HepG2 (cell line): ENCODE measurements at regions not wholly inside any gene's neighbourhood (a gene's known extent, or its start where the extent isn't known, plus 50 kb on each side); places are given as distances from the start of the nearest gene placed in this dataset.

Source experiments
- CENPBD1 ChIP-seq: sonication (generic); formaldehyde crosslinking; IDR thresholded peaks from 2 replicates; pipeline ENCODE4 v1.8.0; 2022; ENCODE audit warnings: missing genetic modification reagents, low read depth, mild to moderate bottlenecking, borderline replicate concordance
- HNRNPK ChIP-seq: fragments of 200-400 bp; formaldehyde crosslinking; IDR thresholded peaks from 2 replicates; pipeline ENCODE4 v1.6.1; 2018; ENCODE audit warnings: low read length, low read depth, moderate library complexity, mild to moderate bottlenecking; ENCODE audit not compliant: poor library complexity, severe bottlenecking
- KDM1A ChIP-seq: IDR thresholded peaks from 2 replicates; pipeline ENCODE4 v1.6.1; 2016; ENCODE audit warnings: missing compliant biosample characterization
- KDM6A ChIP-seq: IDR thresholded peaks from 2 replicates; pipeline ENCODE4 v1.6.1; 2016; ENCODE audit warnings: low read depth
- KLF16 ChIP-seq, 2 experiments: sonication (generic) in 1 of 2; formaldehyde crosslinking in 1 of 2; IDR thresholded peaks; 2 replicates each; pipeline versions ENCODE4 v1.6.1 to v1.8.0; 2016 to 2023; ENCODE audit warnings: missing genetic modification reagents in 2 of 2, missing compliant biosample characterization in 1 of 2
- MEIS2 ChIP-seq: sonication (generic); formaldehyde crosslinking; IDR thresholded peaks from 2 replicates; pipeline ENCODE4 v1.9.0; 2021; ENCODE audit warnings: mild to moderate bottlenecking, missing genetic modification reagents
- MXD4 ChIP-seq: IDR thresholded peaks from 2 replicates; pipeline ENCODE4 v1.6.1; 2016; ENCODE audit warnings: mild to moderate bottlenecking, missing biosample characterization, missing genetic modification reagents
- NFYB ChIP-seq: sonication (generic); formaldehyde crosslinking; IDR thresholded peaks from 2 replicates; pipeline ENCODE4 v1.4.0; 2020; ENCODE audit warnings: missing genetic modification reagents
- PRDM15 ChIP-seq: sonication (generic); formaldehyde crosslinking; IDR thresholded peaks from 2 replicates; pipeline ENCODE4 v1.4.0; 2020; ENCODE audit warnings: missing genetic modification reagents
- REPIN1 ChIP-seq: sonication (generic); formaldehyde crosslinking; IDR thresholded peaks from 2 replicates; pipeline ENCODE4 v1.8.0; 2022; ENCODE audit warnings: missing genetic modification reagents, low read depth, mild to moderate bottlenecking, borderline replicate concordance
- RXRB ChIP-seq: IDR thresholded peaks from 2 replicates; pipeline ENCODE4 v1.6.1; 2016; ENCODE audit warnings: borderline replicate concordance, missing genetic modification reagents, missing compliant biosample characterization
- SP5 ChIP-seq: IDR thresholded peaks from 2 replicates; pipeline ENCODE4 v1.6.1; 2016; ENCODE audit warnings: low read depth, borderline replicate concordance
- SRF ChIP-seq: IDR thresholded peaks from 2 replicates; pipeline ENCODE4 v1.6.1; 2011; ENCODE audit warnings: mild to moderate bottlenecking, low read depth, low read length, moderate library complexity
- ZBTB25 ChIP-seq: IDR thresholded peaks from 2 replicates; pipeline ENCODE4 v1.6.1; 2018; ENCODE audit warnings: missing genetic modification reagents
- ZFP36 ChIP-seq: fragments of 150-350 bp; IDR thresholded peaks from 2 replicates; pipeline ENCODE4 v1.6.1; 2018; ENCODE audit warnings: borderline replicate concordance, low read length, low read depth; ENCODE audit not compliant: partially characterized antibody
- ZNF251 ChIP-seq: sonication (generic); formaldehyde crosslinking; IDR thresholded peaks from 2 replicates; pipeline ENCODE4 v1.9.0; 2021; ENCODE audit warnings: mild to moderate bottlenecking, missing genetic modification reagents
- ZNF260 ChIP-seq: sonication (generic); formaldehyde crosslinking; IDR thresholded peaks from 2 replicates; pipeline ENCODE4 v1.4.0; 2020; ENCODE audit warnings: missing genetic modification reagents, low read depth, mild to moderate bottlenecking, borderline replicate concordance
- ZNF30 ChIP-seq: sonication (generic); formaldehyde crosslinking; IDR thresholded peaks from 2 replicates; pipeline ENCODE4 v1.5.0; 2020; ENCODE audit warnings: mild to moderate bottlenecking, missing genetic modification reagents
- ZNF326 ChIP-seq: sonication (generic); formaldehyde crosslinking; IDR thresholded peaks from 2 replicates; pipeline ENCODE4 v1.4.0; 2020; ENCODE audit warnings: missing genetic modification reagents, borderline replicate concordance
- ZNF329 ChIP-seq: sonication (generic); formaldehyde crosslinking; IDR thresholded peaks from 2 replicates; pipeline ENCODE4 v1.9.0; 2021; ENCODE audit warnings: low read depth, mild to moderate bottlenecking, missing genetic modification reagents
- ZNF33B ChIP-seq: sonication (generic); formaldehyde crosslinking; IDR thresholded peaks from 2 replicates; pipeline ENCODE4 v1.5.1; 2020; ENCODE audit warnings: mild to moderate bottlenecking, missing genetic modification reagents
- ZNF775 ChIP-seq: sonication (generic); formaldehyde crosslinking; IDR thresholded peaks from 2 replicates; pipeline ENCODE4 v1.4.0; 2020; ENCODE audit warnings: missing genetic modification reagents, mild to moderate bottlenecking, moderate library complexity, borderline replicate concordance
- ZNF800 ChIP-seq: sonication (generic); formaldehyde crosslinking; IDR thresholded peaks from 2 replicates; pipeline ENCODE4 v1.4.0; 2020; ENCODE audit warnings: missing genetic modification reagents

GRCh38 chr7:138388673-138389491 is 71.2 kb upstream of the TRIM24 start (continued):
- TF ChIP-seq ZNF800 (CRISPR knock-in tag) (0 out of 2 replicates have a peak, but pooled peaks have one; percentile 39), KLF16 (CRISPR knock-in tag; IDR thresholded peaks at IDR 0.05) (peak in 1 of 2 experiments; percentile 55; a peak in 1 of 4 replicates), MXD4 (CRISPR knock-in tag) (no peak), ZFP36 (no peak), KDM6A (CRISPR knock-in tag) (peak; percentile 32; the same call in 1 of the 2 replicates), SP5 (CRISPR knock-in tag) (peak; percentile 64), HNRNPK (no peak), MEIS2 (CRISPR knock-in tag) (peak; percentile 67; the same call in 1 of the 2 replicates), RXRB (CRISPR knock-in tag) (peak; percentile 93), ZNF260 (no peak), ZNF329 (CRISPR knock-in tag) (no peak), ZBTB25 (CRISPR knock-in tag) (no peak), ZNF33B (CRISPR knock-in tag) (no peak), CENPBD1 (CRISPR knock-in tag) (no peak), REPIN1 (CRISPR knock-in tag) (peak; percentile 65; the same call in 1 of the 2 replicates), ZNF326 (CRISPR knock-in tag) (no peak), PRDM15 (CRISPR knock-in tag) (no peak; the same call in 1 of the 2 replicates), ZNF775 (CRISPR knock-in tag) (peak; percentile 44; the same call in 1 of the 2 replicates), ZNF30 (CRISPR knock-in tag) (no peak), NFYB (CRISPR knock-in tag) (no peak), SRF (peak; percentile 95), KDM1A (CRISPR knock-in tag) (0 out of 2 replicates have a peak, but pooled peaks have one; percentile 13), ZNF251 (no peak)
